Psoas muscle (tissue), 7 donors: ENCODE measurements at regions not wholly inside any gene's neighbourhood (a gene's known extent, or its start where the extent isn't known, plus 50 kb on each side); places are given as distances from the start of the nearest gene placed in this dataset.

Experiments
- ATAC-seq, 4 donors: fragments of 200-7000 bp; cut with Tn5 transposase; one replicate each; pipeline ENCODE4 v1.9.1; 2020; ENCODE audit warnings: moderate library complexity in 3 of 4, mild to moderate bottlenecking in 2 of 4
- DNase-seq, 2 donors: peaks; one replicate each; pipeline ENCODE4 v3.0.0-alpha.2; 2020
- H3K27ac ChIP-seq: fragments of 200-600 bp; one replicate; pipeline ENCODE4 v1.8.0; 2022
- H3K27me3 ChIP-seq, 3 donors: fragments of 200-600 bp in 1 of 3; one replicate each; pipeline versions ENCODE4 v1.6.1 to v1.8.0; 2013 to 2022; ENCODE audit warnings: low read length in 2 of 3, mild to moderate bottlenecking in 2 of 3, moderate library complexity in 1 of 3; ENCODE audit not compliant: insufficient read depth in 3 of 3
- H3K36me3 ChIP-seq, 2 donors: fragments of 200-600 bp in 1 of 2; one replicate each; pipeline versions ENCODE4 v1.6.1 to v1.8.0; 2013 to 2022; ENCODE audit warnings: low read depth in 1 of 2, mild to moderate bottlenecking in 1 of 2, moderate library complexity in 1 of 2; ENCODE audit not compliant: insufficient read depth in 1 of 2
- H3K4me1 ChIP-seq: fragments of 200-600 bp; one replicate; pipeline ENCODE4 v1.8.0; 2022
- H3K4me3 ChIP-seq: fragments of 200-600 bp; one replicate; pipeline ENCODE4 v1.8.0; 2022; ENCODE audit warnings: mild to moderate bottlenecking
- H3K9me3 ChIP-seq: fragments of 200-600 bp; one replicate; pipeline ENCODE4 v1.8.0; 2022
- WGBS, 3 donors: extraction: QIAGEN DNeasy Blood & Tissue Kit; methylation state at CpG; one replicate each; pipeline versions ENCODE4 v1.1.6 to v1.1.7; 2013; 5-methylcytosine and 5-hydroxymethylcytosine counted together
- intact Hi-C, 2 donors: fragments of 100-400 bp; cut with DNase I; formaldehyde crosslinking; loops; one replicate each; pipeline versions ENCODE4 v1.11.0 to v1.14.2; 2022
- TF ChIP-seq, protein P1 (sequence below): fragments of 200-600 bp; IDR thresholded peaks from one replicate; pipeline ENCODE4 v1.8.0; 2022; ENCODE audit warnings: antibody characterized with exemption
- donor health status: healthy with polysubstance abuse.
- donor health status: DM: no; HTN: no; CAD: no; lungs with moderate emphysema.
- donor health status: Bipolar disorder and iron deficiency.
- donor health status: healthy.
- donor health status: DM: yes; HTN: yes; CAD: no.
- donor health status: DM: no; HTN: no; CAD: no.
- donor health status: DM: yes; HTN: yes; CAD: no.

- Histone ChIP-seq H3K9me3 (no peaks in the 10 kb centered on the region), H3K27me3 (no peaks in the 10 kb centered on the region), H3K27ac (no peak overlapping the region), H3K36me3 (no peaks in the 10 kb centered on the region), H3K4me3 (no peak overlapping the region), H3K4me1 (no peaks in the 10 kb centered on the region)
- DNase-seq (no peak), ATAC-seq (no peak)
- TF ChIP-seq, protein P1, sequence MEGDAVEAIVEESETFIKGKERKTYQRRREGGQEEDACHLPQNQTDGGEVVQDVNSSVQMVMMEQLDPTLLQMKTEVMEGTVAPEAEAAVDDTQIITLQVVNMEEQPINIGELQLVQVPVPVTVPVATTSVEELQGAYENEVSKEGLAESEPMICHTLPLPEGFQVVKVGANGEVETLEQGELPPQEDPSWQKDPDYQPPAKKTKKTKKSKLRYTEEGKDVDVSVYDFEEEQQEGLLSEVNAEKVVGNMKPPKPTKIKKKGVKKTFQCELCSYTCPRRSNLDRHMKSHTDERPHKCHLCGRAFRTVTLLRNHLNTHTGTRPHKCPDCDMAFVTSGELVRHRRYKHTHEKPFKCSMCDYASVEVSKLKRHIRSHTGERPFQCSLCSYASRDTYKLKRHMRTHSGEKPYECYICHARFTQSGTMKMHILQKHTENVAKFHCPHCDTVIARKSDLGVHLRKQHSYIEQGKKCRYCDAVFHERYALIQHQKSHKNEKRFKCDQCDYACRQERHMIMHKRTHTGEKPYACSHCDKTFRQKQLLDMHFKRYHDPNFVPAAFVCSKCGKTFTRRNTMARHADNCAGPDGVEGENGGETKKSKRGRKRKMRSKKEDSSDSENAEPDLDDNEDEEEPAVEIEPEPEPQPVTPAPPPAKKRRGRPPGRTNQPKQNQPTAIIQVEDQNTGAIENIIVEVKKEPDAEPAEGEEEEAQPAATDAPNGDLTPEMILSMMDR = no peak
- 86 to 90% (median 87%) methylated on average over 20 of the region's 20 CpGs for WGBS, 3 donors
- intact Hi-C loops = no loop called here
These were observed 174.3 kb upstream of the TNRC6C start for GRCh38 chr17:77783991-77784820.

GRCh38 chr17:77785312-77785905 is 173.1 kb upstream of the TNRC6C start:
- no peak for DNase-seq
- intact Hi-C loops = no loop called here
- 86 to 90% (median 86%) methylated on average over 15 of the region's 15 CpGs for WGBS, 3 donors
- ATAC-seq = no peak
- no peaks in the 10 kb centered on the region for H3K36me3 ChIP-seq
- no peaks in the 10 kb centered on the region for H3K27me3 ChIP-seq
- no peak overlapping the region for H3K4me3 ChIP-seq
- no peaks in the 10 kb centered on the region for H3K9me3 ChIP-seq
- H3K4me1 ChIP-seq = no peaks in the 10 kb centered on the region
- TF ChIP-seq, protein P1 = no peak
- H3K27ac ChIP-seq = no peak overlapping the region

GRCh38 chr17:77786090-77786489 is 172.4 kb upstream of the TNRC6C start:
- H3K4me1 ChIP-seq = no peaks in the 10 kb centered on the region
- TF ChIP-seq, protein P1 = no peak
- no peaks in the 10 kb centered on the region for H3K27me3 ChIP-seq
- H3K36me3 ChIP-seq = no peaks in the 10 kb centered on the region
- H3K27ac ChIP-seq = no peak overlapping the region
- ATAC-seq (no peak), DNase-seq (no peak)
- H3K9me3 ChIP-seq = no peaks in the 10 kb centered on the region
- no peak overlapping the region for H3K4me3 ChIP-seq
- WGBS, 3 donors = 70 to 87% (median 80%) methylated on average over 4 of the region's 4 CpGs
- intact Hi-C loops = no loop called here

GRCh38 chr17:77786740-77787505 is 171.6 kb upstream of the TNRC6C start:
- intact Hi-C loops = no loop called here
- WGBS, 3 donors = 65 to 73% (median 71%) methylated on average over 20 of the region's 20 CpGs
- Histone ChIP-seq H3K4me3 (no peak overlapping the region), H3K36me3 (no peaks in the 10 kb centered on the region), H3K27me3 (no peaks in the 10 kb centered on the region), H3K9me3 (no peaks in the 10 kb centered on the region), H3K4me1 (no peaks in the 10 kb centered on the region), H3K27ac (no peak overlapping the region)
- no peak for DNase-seq
- TF ChIP-seq, protein P1 = no peak
- ATAC-seq = no peak
